HL-60 (cell line): ENCODE measurements at regions not wholly inside any gene's neighbourhood (a gene's known extent, or its start where the extent isn't known, plus 50 kb on each side); places are given as distances from the start of the nearest gene placed in this dataset.

ENCODE experiments used
- DNase-seq, 2 experiments: peaks; one replicate each; pipeline ENCODE4 v3.0.0-alpha.2; 2010 to 2020; ENCODE audit warnings: low read depth in 1 of 2, low spot score in 1 of 2
- H3K27ac ChIP-seq: fragments of 250-450 bp; sonication (Bioruptor Pico); replicated peaks from 2 replicates; pipeline ENCODE4 v1.5.1; 2020; ENCODE audit warnings: mild to moderate bottlenecking, moderate library complexity
- H3K27me3 ChIP-seq: fragments of 250-450 bp; sonication (Bioruptor Pico); 2 replicates; pipeline ENCODE4 v1.5.1; 2021; ENCODE audit warnings: mild to moderate bottlenecking, moderate library complexity; ENCODE audit not compliant: insufficient read depth, poor library complexity, severe bottlenecking
- H3K4me3 ChIP-seq: replicated peaks from 2 replicates; pipeline ENCODE4 v1.5.1; 2011; ENCODE audit warnings: mild to moderate bottlenecking, control low read depth, low read length; ENCODE audit not compliant: insufficient read depth
- GABPA ChIP-seq: IDR thresholded peaks from 2 replicates; pipeline ENCODE4 v1.6.1; 2012; ENCODE audit warnings: low read depth
- POLR2AphosphoS5 ChIP-seq: IDR thresholded peaks from 2 replicates; pipeline ENCODE4 v1.6.1; 2012; ENCODE audit warnings: low read depth
- SPI1 ChIP-seq: IDR thresholded peaks from 2 replicates; pipeline ENCODE4 v1.6.1; 2012; ENCODE audit warnings: low read depth, mild to moderate bottlenecking, borderline replicate concordance
- TF ChIP-seq, protein P1 (sequence below): IDR thresholded peaks from 2 replicates; pipeline ENCODE4 v1.6.1; 2012; ENCODE audit warnings: low read depth; ENCODE audit not compliant: insufficient replicate concordance
- TF ChIP-seq, protein P2 (sequence below): IDR thresholded peaks from one replicate; pipeline ENCODE4 v1.5.1; 2011; ENCODE audit warnings: low read length, control low read depth, inconsistent platforms; ENCODE audit not compliant: insufficient read depth

DNA sequence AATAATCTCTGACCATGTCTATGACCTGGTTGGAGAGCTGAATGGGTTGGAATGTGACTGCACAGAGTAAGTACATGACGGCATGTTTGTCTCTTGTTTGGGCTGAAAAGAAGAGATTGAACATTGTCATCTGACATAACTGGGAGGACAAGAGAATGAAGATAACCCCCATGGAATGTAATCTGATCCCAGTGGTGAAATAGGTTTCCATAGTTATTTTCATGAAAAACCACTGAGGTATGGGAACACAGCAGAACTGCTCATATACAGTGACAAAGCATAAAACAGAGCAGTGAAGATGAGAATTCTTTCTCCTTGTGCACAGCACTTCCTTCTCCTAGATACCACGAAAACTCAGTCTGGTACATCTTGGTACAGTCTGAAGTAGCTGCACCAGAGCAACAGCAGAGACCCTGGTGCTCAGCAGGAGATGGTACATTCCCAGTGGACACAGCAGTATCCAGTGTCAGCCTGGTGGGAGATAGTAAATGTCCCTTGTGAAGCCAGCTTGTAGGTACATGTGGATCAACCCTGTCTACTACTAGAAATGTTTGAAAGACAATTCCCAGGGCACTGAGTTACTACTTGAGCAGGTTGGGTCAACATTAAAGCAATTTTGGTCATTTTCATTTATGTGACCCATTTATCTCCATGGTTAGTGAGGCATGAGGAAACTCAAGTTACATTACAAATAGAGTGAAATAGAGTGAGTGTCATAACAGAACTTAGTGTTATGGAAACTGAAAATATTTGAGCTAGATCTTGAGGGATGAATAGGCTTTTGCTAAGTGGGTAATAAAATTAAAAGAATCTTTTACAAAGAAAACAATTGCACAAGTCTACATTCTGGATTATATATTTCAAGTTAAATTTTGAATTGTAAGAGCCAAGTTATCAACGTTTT, 178.3 kb downstream of the SUCNR1 start:
- no peak overlapping the region for H3K4me3 ChIP-seq
- no peaks in the 10 kb centered on the region for H3K27me3 ChIP-seq
- H3K27ac ChIP-seq = no peak overlapping the region
- TF ChIP-seq GABPA (no peak), SPI1 (no peak), POLR2AphosphoS5 (no peak)
- TF ChIP-seq, protein P1, sequence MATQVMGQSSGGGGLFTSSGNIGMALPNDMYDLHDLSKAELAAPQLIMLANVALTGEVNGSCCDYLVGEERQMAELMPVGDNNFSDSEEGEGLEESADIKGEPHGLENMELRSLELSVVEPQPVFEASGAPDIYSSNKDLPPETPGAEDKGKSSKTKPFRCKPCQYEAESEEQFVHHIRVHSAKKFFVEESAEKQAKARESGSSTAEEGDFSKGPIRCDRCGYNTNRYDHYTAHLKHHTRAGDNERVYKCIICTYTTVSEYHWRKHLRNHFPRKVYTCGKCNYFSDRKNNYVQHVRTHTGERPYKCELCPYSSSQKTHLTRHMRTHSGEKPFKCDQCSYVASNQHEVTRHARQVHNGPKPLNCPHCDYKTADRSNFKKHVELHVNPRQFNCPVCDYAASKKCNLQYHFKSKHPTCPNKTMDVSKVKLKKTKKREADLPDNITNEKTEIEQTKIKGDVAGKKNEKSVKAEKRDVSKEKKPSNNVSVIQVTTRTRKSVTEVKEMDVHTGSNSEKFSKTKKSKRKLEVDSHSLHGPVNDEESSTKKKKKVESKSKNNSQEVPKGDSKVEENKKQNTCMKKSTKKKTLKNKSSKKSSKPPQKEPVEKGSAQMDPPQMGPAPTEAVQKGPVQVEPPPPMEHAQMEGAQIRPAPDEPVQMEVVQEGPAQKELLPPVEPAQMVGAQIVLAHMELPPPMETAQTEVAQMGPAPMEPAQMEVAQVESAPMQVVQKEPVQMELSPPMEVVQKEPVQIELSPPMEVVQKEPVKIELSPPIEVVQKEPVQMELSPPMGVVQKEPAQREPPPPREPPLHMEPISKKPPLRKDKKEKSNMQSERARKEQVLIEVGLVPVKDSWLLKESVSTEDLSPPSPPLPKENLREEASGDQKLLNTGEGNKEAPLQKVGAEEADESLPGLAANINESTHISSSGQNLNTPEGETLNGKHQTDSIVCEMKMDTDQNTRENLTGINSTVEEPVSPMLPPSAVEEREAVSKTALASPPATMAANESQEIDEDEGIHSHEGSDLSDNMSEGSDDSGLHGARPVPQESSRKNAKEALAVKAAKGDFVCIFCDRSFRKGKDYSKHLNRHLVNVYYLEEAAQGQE = no peak
- TF ChIP-seq, protein P2, sequence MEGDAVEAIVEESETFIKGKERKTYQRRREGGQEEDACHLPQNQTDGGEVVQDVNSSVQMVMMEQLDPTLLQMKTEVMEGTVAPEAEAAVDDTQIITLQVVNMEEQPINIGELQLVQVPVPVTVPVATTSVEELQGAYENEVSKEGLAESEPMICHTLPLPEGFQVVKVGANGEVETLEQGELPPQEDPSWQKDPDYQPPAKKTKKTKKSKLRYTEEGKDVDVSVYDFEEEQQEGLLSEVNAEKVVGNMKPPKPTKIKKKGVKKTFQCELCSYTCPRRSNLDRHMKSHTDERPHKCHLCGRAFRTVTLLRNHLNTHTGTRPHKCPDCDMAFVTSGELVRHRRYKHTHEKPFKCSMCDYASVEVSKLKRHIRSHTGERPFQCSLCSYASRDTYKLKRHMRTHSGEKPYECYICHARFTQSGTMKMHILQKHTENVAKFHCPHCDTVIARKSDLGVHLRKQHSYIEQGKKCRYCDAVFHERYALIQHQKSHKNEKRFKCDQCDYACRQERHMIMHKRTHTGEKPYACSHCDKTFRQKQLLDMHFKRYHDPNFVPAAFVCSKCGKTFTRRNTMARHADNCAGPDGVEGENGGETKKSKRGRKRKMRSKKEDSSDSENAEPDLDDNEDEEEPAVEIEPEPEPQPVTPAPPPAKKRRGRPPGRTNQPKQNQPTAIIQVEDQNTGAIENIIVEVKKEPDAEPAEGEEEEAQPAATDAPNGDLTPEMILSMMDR = no peak
- DNase-seq = no peak

DNA sequence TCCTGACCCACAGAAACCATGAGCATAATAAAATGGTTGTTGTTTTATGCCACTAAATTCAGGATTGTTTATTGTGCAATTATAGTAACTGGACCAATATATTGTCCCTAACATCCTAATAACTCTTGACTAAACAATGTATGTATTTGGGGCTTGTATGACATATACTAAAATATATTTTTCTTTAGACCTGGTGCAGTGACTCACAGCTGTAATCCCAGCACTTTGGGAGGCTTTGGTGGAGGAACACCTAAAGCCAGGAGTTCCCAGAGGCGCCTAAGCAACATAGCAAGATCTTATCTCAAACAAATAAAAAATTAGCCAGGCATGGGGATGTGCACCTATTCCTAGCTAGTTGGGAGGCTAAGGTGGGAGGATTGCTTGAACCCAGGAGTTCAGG, 180.4 kb downstream of the SUCNR1 start:
- H3K4me3 ChIP-seq = no peak overlapping the region
- H3K27ac ChIP-seq = no peak overlapping the region
- TF ChIP-seq SPI1 (no peak), GABPA (no peak), POLR2AphosphoS5 (no peak)
- TF ChIP-seq, protein P2 = no peak
- TF ChIP-seq, protein P1 = no peak
- H3K27me3 ChIP-seq = no peaks in the 10 kb centered on the region
- no peak for DNase-seq

DNA sequence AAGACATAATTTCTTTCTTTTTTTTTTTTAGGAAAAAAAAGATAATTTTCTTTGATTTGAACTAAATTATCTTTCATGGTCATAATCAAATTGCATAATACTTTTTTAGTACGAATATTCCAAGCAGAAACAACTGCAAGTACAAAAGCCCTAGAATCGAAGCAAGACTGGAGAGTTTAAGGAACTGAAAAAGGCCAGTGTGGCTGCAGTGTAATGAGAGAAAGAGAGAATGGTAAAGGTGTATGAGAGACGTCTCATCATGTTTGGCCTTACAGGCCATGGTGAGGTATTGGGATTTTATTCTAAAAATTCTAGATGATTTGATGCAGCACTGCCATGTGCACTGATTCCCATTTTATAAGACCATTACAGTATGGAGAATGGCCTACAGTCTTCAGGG, 180.9 kb downstream of the SUCNR1 start:
- DNase-seq = no peak
- no peak overlapping the region for H3K27ac ChIP-seq
- no peak overlapping the region for H3K4me3 ChIP-seq
- no peaks in the 10 kb centered on the region for H3K27me3 ChIP-seq
- TF ChIP-seq, protein P2 = no peak
- TF ChIP-seq GABPA (no peak), SPI1 (no peak), POLR2AphosphoS5 (no peak)
- TF ChIP-seq, protein P1 = no peak
